DND-41 (cell line): ENCODE measurements at regions not wholly inside any gene's neighbourhood (a gene's known extent, or its start where the extent isn't known, plus 50 kb on each side); places are given as distances from the start of the nearest gene placed in this dataset.

ENCODE experiments used
- ATAC-seq: fragments of 200-7000 bp; cut with Tn5 transposase; 3 replicates; pipeline ENCODE4 v1.9.1; 2021; ENCODE audit warnings: low read depth; ENCODE audit not compliant: insufficient read depth
- DNase-seq: peaks from one replicate; pipeline ENCODE4 v3.0.0-alpha.2; 2020
- H2AFZ ChIP-seq: 2 replicates; pipeline ENCODE4 v1.6.0; 2012; ENCODE audit warnings: low read depth, low read length
- H3K27ac ChIP-seq: 2 replicates; pipeline ENCODE4 v1.5.1; 2012; ENCODE audit warnings: low read length, inconsistent platforms
- H3K27me3 ChIP-seq: fragments of 200-600 bp; sonication (generic); 2 replicates; pipeline ENCODE4 v1.6.0; 2012; ENCODE audit warnings: low read length, mild to moderate bottlenecking, inconsistent platforms; ENCODE audit not compliant: insufficient read depth, poor library complexity
- H3K36me3 ChIP-seq: 2 replicates; pipeline ENCODE4 v1.5.1; 2012; ENCODE audit warnings: low read length, inconsistent platforms; ENCODE audit not compliant: insufficient read depth
- H3K4me1 ChIP-seq: 2 replicates; pipeline ENCODE4 v1.5.1; 2012; ENCODE audit warnings: mild to moderate bottlenecking, low read length; ENCODE audit not compliant: insufficient read depth
- H3K4me2 ChIP-seq: 2 replicates; pipeline ENCODE4 v1.6.0; 2012; ENCODE audit warnings: mild to moderate bottlenecking, moderate library complexity, low read length, inconsistent platforms; ENCODE audit not compliant: insufficient read depth
- H3K4me3 ChIP-seq, 2 experiments: fragments of 200-600 bp in 1 of 2; shearing (Covaris generic) in 1 of 2; 2 replicates each; pipeline ENCODE4 v1.5.1; 2012 to 2016; ENCODE audit warnings: inconsistent platforms in 2 of 2, low read length in 2 of 2, mild to moderate bottlenecking in 2 of 2, low read depth in 1 of 2, moderate library complexity in 1 of 2
- H3K79me2 ChIP-seq: 2 replicates; pipeline ENCODE4 v1.6.0; 2012; ENCODE audit warnings: low read length, inconsistent platforms; ENCODE audit not compliant: insufficient read depth
- H3K9ac ChIP-seq: 2 replicates; pipeline ENCODE4 v1.6.0; 2012; ENCODE audit warnings: low read depth, mild to moderate bottlenecking, inconsistent platforms, low read length, moderate library complexity
- H3K9me3 ChIP-seq: 2 replicates; pipeline ENCODE4 v1.5.1; 2012; ENCODE audit warnings: low read length, moderate library complexity, mild to moderate bottlenecking, inconsistent platforms; ENCODE audit not compliant: insufficient read depth, severe bottlenecking
- H4K20me1 ChIP-seq: 2 replicates; pipeline ENCODE4 v1.6.0; 2012; ENCODE audit warnings: low read length; ENCODE audit not compliant: insufficient read depth
- EZH2 ChIP-seq: IDR thresholded peaks from 3 replicates; pipeline ENCODE4 v1.6.1; 2012; ENCODE audit warnings: borderline replicate concordance, low read depth, mild to moderate bottlenecking, moderate library complexity, low read length, inconsistent platforms; ENCODE audit not compliant: severe bottlenecking
- TF ChIP-seq, protein P1 (sequence below): IDR thresholded peaks from 2 replicates; pipeline ENCODE4 v1.5.1; 2012; ENCODE audit warnings: borderline replicate concordance, low read length, moderate library complexity, mild to moderate bottlenecking; ENCODE audit not compliant: poor library complexity, severe bottlenecking; ENCODE audit errors: extremely low read depth

DNA sequence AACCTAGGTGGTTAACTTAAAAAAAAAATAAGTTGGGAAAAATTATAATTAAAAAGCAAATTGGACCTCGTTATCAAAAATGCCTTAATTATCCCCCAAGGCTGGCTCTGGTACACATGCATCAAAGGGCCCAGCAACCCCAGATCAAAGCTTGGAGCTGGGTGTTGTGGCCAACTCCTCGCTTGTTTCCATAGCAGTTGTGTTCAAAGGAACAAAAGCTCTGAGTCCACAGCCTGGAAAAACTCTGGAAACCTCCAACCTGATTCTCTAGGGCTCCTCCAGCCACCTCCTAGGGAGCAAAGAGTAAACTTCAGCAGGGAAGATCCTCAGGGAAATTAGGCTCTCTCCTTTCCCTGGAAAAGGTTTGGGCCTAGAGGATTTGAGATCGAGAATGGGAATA, 149.4 kb downstream of the NXPE2 start:
- Histone ChIP-seq H3K4me1 (no peaks in the 10 kb centered on the region), H3K79me2 (no peaks in the 10 kb centered on the region), H2AFZ (no peak overlapping the region), H3K36me3 (no peaks in the 10 kb centered on the region), H3K9me3 (no peaks in the 10 kb centered on the region), H3K4me3 (no peak overlapping the region), H4K20me1 (no peaks in the 10 kb centered on the region), H3K27me3 (no peaks in the 10 kb centered on the region), H3K4me2 (no peak overlapping the region), H3K9ac (no peak overlapping the region), H3K27ac (no peak overlapping the region)
- TF ChIP-seq, protein P1, sequence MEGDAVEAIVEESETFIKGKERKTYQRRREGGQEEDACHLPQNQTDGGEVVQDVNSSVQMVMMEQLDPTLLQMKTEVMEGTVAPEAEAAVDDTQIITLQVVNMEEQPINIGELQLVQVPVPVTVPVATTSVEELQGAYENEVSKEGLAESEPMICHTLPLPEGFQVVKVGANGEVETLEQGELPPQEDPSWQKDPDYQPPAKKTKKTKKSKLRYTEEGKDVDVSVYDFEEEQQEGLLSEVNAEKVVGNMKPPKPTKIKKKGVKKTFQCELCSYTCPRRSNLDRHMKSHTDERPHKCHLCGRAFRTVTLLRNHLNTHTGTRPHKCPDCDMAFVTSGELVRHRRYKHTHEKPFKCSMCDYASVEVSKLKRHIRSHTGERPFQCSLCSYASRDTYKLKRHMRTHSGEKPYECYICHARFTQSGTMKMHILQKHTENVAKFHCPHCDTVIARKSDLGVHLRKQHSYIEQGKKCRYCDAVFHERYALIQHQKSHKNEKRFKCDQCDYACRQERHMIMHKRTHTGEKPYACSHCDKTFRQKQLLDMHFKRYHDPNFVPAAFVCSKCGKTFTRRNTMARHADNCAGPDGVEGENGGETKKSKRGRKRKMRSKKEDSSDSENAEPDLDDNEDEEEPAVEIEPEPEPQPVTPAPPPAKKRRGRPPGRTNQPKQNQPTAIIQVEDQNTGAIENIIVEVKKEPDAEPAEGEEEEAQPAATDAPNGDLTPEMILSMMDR = no peak
- TF ChIP-seq EZH2 = no peak
- ATAC-seq = no peak
- no peak for DNase-seq

DNA sequence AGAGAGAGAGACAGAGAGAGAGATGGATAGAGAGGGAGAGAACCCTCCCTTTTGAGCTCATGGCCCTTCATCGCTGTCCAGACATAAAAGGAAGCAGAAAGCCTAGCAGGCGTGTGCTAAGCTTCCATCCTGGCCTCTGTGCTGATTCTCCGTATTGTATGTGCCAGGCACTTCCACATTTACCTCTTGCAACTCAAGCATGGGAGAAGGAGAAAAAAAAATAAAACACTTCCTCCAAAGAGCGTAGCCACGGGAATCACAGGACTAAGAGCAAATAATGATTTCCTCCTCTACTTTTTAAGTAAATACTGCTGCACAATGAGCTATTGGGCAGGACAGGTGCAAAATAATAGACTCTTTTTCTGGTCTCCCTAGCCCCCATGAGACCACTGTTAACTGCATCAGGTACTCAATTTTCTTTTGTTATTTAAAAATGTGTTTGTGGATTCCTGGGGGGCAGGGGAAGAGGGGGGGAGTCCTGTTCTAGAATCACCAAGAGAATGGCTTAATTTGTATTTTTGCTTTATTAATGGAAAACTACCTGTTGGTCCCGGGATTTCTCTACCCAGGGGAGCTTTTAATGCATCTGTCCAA, 154.3 kb downstream of the NXPE2 start:
- no peak overlapping the region for H3K27ac ChIP-seq
- no peaks in the 10 kb centered on the region for H3K4me1 ChIP-seq
- no peak overlapping the region for H3K4me3 ChIP-seq
- TF ChIP-seq, protein P1 = no peak
- TF ChIP-seq EZH2 = no peak
- no peak overlapping the region for H3K9ac ChIP-seq
- ATAC-seq (no peak), DNase-seq (no peak)
- H3K27me3 ChIP-seq = no peaks in the 10 kb centered on the region
- no peak overlapping the region for H2AFZ ChIP-seq
- H4K20me1 ChIP-seq = no peaks in the 10 kb centered on the region
- no peaks in the 10 kb centered on the region for H3K79me2 ChIP-seq
- H3K4me2 ChIP-seq = no peak overlapping the region
- H3K36me3 ChIP-seq = no peaks in the 10 kb centered on the region
- H3K9me3 ChIP-seq = no peaks in the 10 kb centered on the region

DNA sequence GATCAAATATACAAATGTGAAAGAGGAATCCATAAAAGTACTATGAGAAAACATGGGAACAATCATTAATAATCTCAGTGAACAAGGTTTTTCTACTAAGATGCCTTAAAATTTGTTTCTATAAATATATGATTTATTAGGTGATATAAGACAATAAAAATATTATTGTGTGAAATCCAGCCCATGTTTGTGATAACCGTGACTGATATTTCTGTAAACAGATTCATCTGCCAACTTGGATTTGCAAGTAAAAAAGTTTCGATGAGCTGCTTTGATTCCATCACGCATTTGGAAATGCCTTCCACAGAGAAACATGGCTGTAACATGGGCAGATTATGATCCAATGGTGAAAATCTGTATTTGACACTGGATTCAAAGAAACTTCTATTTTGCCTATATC, 157.8 kb downstream of the NXPE2 start:
- Histone ChIP-seq H3K4me2 (no peak overlapping the region), H3K4me1 (no peaks in the 10 kb centered on the region)
- DNase-seq = no peak

More for the DNA sequence above, 157.8 kb downstream of the NXPE2 start:
- H3K27me3 ChIP-seq = no peaks in the 10 kb centered on the region
- H3K4me3 ChIP-seq = no peak overlapping the region
- no peaks in the 10 kb centered on the region for H4K20me1 ChIP-seq
- ATAC-seq = no peak
- H3K9ac ChIP-seq = no peak overlapping the region
- H3K27ac ChIP-seq = no peak overlapping the region
- TF ChIP-seq EZH2 = no peak
- TF ChIP-seq, protein P1 = no peak
- H3K9me3 ChIP-seq = no peaks in the 10 kb centered on the region
- no peaks in the 10 kb centered on the region for H3K36me3 ChIP-seq
- H3K79me2 ChIP-seq = no peaks in the 10 kb centered on the region
- no peak overlapping the region for H2AFZ ChIP-seq
